HepG2 (cell line): ENCODE measurements at regions not wholly inside any gene's neighbourhood (a gene's known extent, or its start where the extent isn't known, plus 50 kb on each side); places are given as distances from the start of the nearest gene placed in this dataset.

Experiments
- ATAC-seq: fragments of 200-7000 bp; cut with Tn5 transposase; 3 replicates; pipeline ENCODE4 v1.9.1; 2020; ENCODE audit warnings: mild to moderate bottlenecking, moderate library complexity
- BruUV-seq: library from RNA; stranded (reverse); fragments of 400-500 nt; replicated peaks from 2 replicates; lab custom pipeline; 2021; lab: Mats Ljungman, UMichigan
- CTCF ChIA-PET: fragments of 300-600 bp; formaldehyde crosslinking; extraction: SDS; loops from one replicate; lab custom pipeline; 2021; ENCODE audit warnings: low total read pairs, inconsistent platforms, low intra/inter-chr PET ratio; lab: Yijun Ruan, JAX
- POLR2A ChIA-PET: fragments of 350-600 bp; sonication (Branson Sonifier 250); formaldehyde crosslinking; loops from one replicate; lab custom pipeline; 2020; ENCODE audit warnings: antibody characterized with exemption, inconsistent platforms; lab: Yijun Ruan, JAX
- DNase-seq: peaks from one replicate; pipeline ENCODE4 v3.0.0-alpha.2; 2015; ENCODE audit warnings: low spot score
- FAIRE-seq: peaks from 3 replicates; lab custom pipeline; 2011; peaks lifted over from hg19 to GRCh38; lab: Jason Lieb, UNC
- H2AFZ ChIP-seq: one replicate; pipeline ENCODE4 v1.6.1; 2011; ENCODE audit warnings: low read length, inconsistent platforms
- H3K27ac ChIP-seq: fragments of 300-600 bp; 3 replicates; pipeline ENCODE4 v1.8.0; 2011; ENCODE audit warnings: mixed run types, mild to moderate bottlenecking, mixed read lengths, low read length, inconsistent platforms; ENCODE audit not compliant: insufficient read depth; ENCODE audit errors: extremely low read length
- H3K27me3 ChIP-seq, 2 experiments: fragments of 200-600 bp in 1 of 2; 2 replicates in 1 of 2; 3 replicates in 1 of 2; pipeline versions ENCODE4 v1.6.0 to v1.8.0; 2011; ENCODE audit warnings: low read length in 2 of 2, mild to moderate bottlenecking in 2 of 2, moderate library complexity in 2 of 2, inconsistent platforms in 1 of 2; ENCODE audit not compliant: insufficient read depth in 2 of 2, control insufficient read depth in 1 of 2
- H3K36me3 ChIP-seq, 2 experiments: fragments of 200-600 bp in 1 of 2; replicated peaks in 1 of 2; 2 replicates in 1 of 2; 3 replicates in 1 of 2; pipeline versions ENCODE4 v1.5.1 to v1.8.0; 2011; ENCODE audit warnings: low read length in 2 of 2, inconsistent platforms in 1 of 2; ENCODE audit not compliant: insufficient read depth in 2 of 2, control insufficient read depth in 1 of 2
- H3K4me1 ChIP-seq: 2 replicates; pipeline ENCODE4 v1.5.1; 2012; ENCODE audit warnings: low read length, inconsistent platforms; ENCODE audit not compliant: insufficient read depth
- H3K4me2 ChIP-seq: 2 replicates; pipeline ENCODE4 v1.6.0; 2011; ENCODE audit warnings: low read depth, low read length, inconsistent platforms
- H3K4me3 ChIP-seq, 3 experiments: fragments of 200-600 bp in 1 of 3; sonication (generic), shearing (Covaris generic) in 1 of 3; replicated peaks in 1 of 3; 2 replicates each; pipeline ENCODE4 v1.5.1; 2011 to 2016; ENCODE audit warnings: low read length in 3 of 3, inconsistent platforms in 2 of 3, low read depth in 2 of 3, mild to moderate bottlenecking in 2 of 3, control low read depth in 1 of 3, mixed read lengths in 1 of 3; ENCODE audit not compliant: insufficient read depth in 1 of 3
- H3K79me2 ChIP-seq: one replicate; pipeline ENCODE4 v1.6.1; 2011; ENCODE audit warnings: low read length, inconsistent platforms; ENCODE audit not compliant: insufficient read depth
- H3K9ac ChIP-seq: 2 replicates; pipeline ENCODE4 v1.6.0; 2011; ENCODE audit warnings: mild to moderate bottlenecking, low read depth, low read length, inconsistent platforms; ENCODE audit not compliant: insufficient read depth
- H3K9me3 ChIP-seq: 2 replicates; pipeline ENCODE4 v1.5.1; 2012; ENCODE audit warnings: mild to moderate bottlenecking, low read length
- H4K20me1 ChIP-seq: 2 replicates; pipeline ENCODE4 v1.6.0; 2011; ENCODE audit warnings: inconsistent platforms, mild to moderate bottlenecking, low read length, moderate library complexity; ENCODE audit not compliant: insufficient read depth
- GABPA ChIP-seq, 2 experiments: IDR thresholded peaks; 2 replicates each; pipeline ENCODE4 v1.6.1; 2011 to 2016; ENCODE audit warnings: low read depth in 2 of 2, low read length in 1 of 2, missing biosample characterization in 1 of 2, missing genetic modification characterization in 1 of 2
- GTF2F1 ChIP-seq: fragments of 150-350 bp; IDR thresholded peaks from 2 replicates; pipeline ENCODE4 v1.6.1; 2014; ENCODE audit warnings: low read length
- MED8 ChIP-seq: sonication (generic); formaldehyde crosslinking; IDR thresholded peaks from 2 replicates; pipeline ENCODE4 v1.8.1; 2023; ENCODE audit warnings: mild to moderate bottlenecking, missing genetic modification reagents; ENCODE audit not compliant: insufficient replicate concordance
- MLXIP ChIP-seq: sonication (generic); formaldehyde crosslinking; IDR thresholded peaks from 2 replicates; pipeline ENCODE4 v1.9.0; 2021; ENCODE audit warnings: missing genetic modification reagents, borderline replicate concordance
- NCOR1 ChIP-seq: fragments of 200-600 bp; sonication (generic); IDR thresholded peaks from 2 replicates; pipeline ENCODE4 v1.7.0; 2017; ENCODE audit warnings: antibody characterized with exemption, low read length, borderline replicate concordance
- NR2F6 ChIP-seq, 2 experiments: IDR thresholded peaks; 2 replicates each; pipeline ENCODE4 v1.6.1; 2016; ENCODE audit warnings: antibody characterized with exemption in 1 of 2, mild to moderate bottlenecking in 1 of 2
- PAXIP1 ChIP-seq: sonication (generic); formaldehyde crosslinking; conservative IDR thresholded peaks from 2 replicates; pipeline ENCODE4 v1.4.0; 2020; ENCODE audit warnings: mild to moderate bottlenecking, missing genetic modification reagents, moderate library complexity
- THRA ChIP-seq: sonication (generic); formaldehyde crosslinking; IDR thresholded peaks from 2 replicates; pipeline ENCODE4 v1.4.0; 2020; ENCODE audit warnings: missing genetic modification reagents, borderline replicate concordance
- ZNF576 ChIP-seq: sonication (generic); formaldehyde crosslinking; IDR thresholded peaks from 2 replicates; pipeline ENCODE4 v1.4.0; 2020; ENCODE audit warnings: mild to moderate bottlenecking, missing genetic modification reagents
- ZNF816 ChIP-seq: sonication (generic); formaldehyde crosslinking; IDR thresholded peaks from 2 replicates; pipeline ENCODE4 v1.8.0; 2022; ENCODE audit warnings: missing genetic modification reagents, mild to moderate bottlenecking, borderline replicate concordance
- ZNF878 ChIP-seq: sonication (generic); formaldehyde crosslinking; IDR thresholded peaks from 2 replicates; pipeline ENCODE4 v1.8.1; 2023; ENCODE audit warnings: mild to moderate bottlenecking, missing genetic modification reagents, moderate library complexity
- WGBS: methylation state at CpG from one replicate; pipeline ENCODE4 v1.1.6; 2017; ENCODE audit warnings: low lambda C conversion rate; 5-methylcytosine and 5-hydroxymethylcytosine counted together
- in situ Hi-C: cut with HindIII; loops from 2 replicates; pipeline ENCODE4 v1.10.0; 2017; ENCODE audit warnings: low pct_unique_long_range_greater_than_20kb; ENCODE audit not compliant: extremely low pct_ligation_motif_present
- intact Hi-C: fragments of 100-400 bp; cut with micrococcal nuclease; formaldehyde crosslinking; loops from one replicate; pipeline ENCODE4 v1.10.0; 2022; ENCODE audit not compliant: unreplicated experiment

GRCh38 chr13:67464154-67464553 lies 234.0 kb upstream of the PCDH9 start (continued):
- TF ChIP-seq PAXIP1 (no peak), ZNF878 (no peak)

GRCh38 chr13:67462098-67462497 lies 232.0 kb upstream of the PCDH9 start:
- intact Hi-C loops: no loop called here
- BruUV-seq: no TSS peak
- ChIA-PET POLR2A (no interaction called here), CTCF (no interaction called here)
- Histone ChIP-seq H3K4me1 (no peaks in the 10 kb centered on the region), H3K4me3 (no peak overlapping the region), H3K9me3 (no peaks in the 10 kb centered on the region), H4K20me1 (no peaks in the 10 kb centered on the region), H3K79me2 (no peaks in the 10 kb centered on the region), H3K27ac (no peak overlapping the region), H3K27me3 (no peaks in the 10 kb centered on the region), H2AFZ (no peak overlapping the region), H3K9ac (no peak overlapping the region), H3K4me2 (no peak overlapping the region), H3K36me3 (no peaks in the 10 kb centered on the region)
- WGBS: 33% methylated on average over 1 of the region's 1 CpG
- in situ Hi-C loops: no loop called here
- no peak for TF ChIP-seq ZNF816
- TF ChIP-seq NCOR1: no peak
- no peak for TF ChIP-seq NR2F6 (IDR thresholded peaks at IDR 0.05)
- TF ChIP-seq NR2F6 (CRISPR knock-in tag; IDR thresholded peaks at IDR 0.05): no peak
- no peak for TF ChIP-seq GABPA (IDR thresholded peaks at IDR 0.05; ENCODE audit: low read depth, low read length)
- no peak for TF ChIP-seq GABPA (CRISPR knock-in tag; IDR thresholded peaks at IDR 0.05; ENCODE audit: low read depth)
- TF ChIP-seq MED8 (CRISPR knock-in tag): no peak
- TF ChIP-seq MLXIP (CRISPR knock-in tag): no peak
- no peak for TF ChIP-seq ZNF576 (CRISPR knock-in tag)
- TF ChIP-seq GTF2F1: no peak
- no peak for TF ChIP-seq THRA (CRISPR knock-in tag)
- FAIRE-seq (no peak), DNase-seq (no peak), ATAC-seq (no peak)
